Lower leg skin (tissue), 3 donors: ENCODE measurements at regions not wholly inside any gene's neighbourhood (a gene's known extent, or its start where the extent isn't known, plus 50 kb on each side); places are given as distances from the start of the nearest gene placed in this dataset.

Source experiments
- POLR2A ChIP-seq, 2 donors: fragments of 450-650 bp; IDR thresholded peaks; one replicate each; pipeline ENCODE4 v1.6.1; 2016 to 2017; ENCODE audit warnings: antibody characterized with exemption in 2 of 2, mild to moderate bottlenecking in 1 of 2, moderate library complexity in 1 of 2
- TF ChIP-seq, protein P1 (sequence below), 3 donors: fragments of 450-650 bp; IDR thresholded peaks; one replicate each; pipeline ENCODE4 v1.5.1; 2016; ENCODE audit warnings: antibody characterized with exemption in 3 of 3, mild to moderate bottlenecking in 3 of 3, moderate library complexity in 2 of 3

DNA sequence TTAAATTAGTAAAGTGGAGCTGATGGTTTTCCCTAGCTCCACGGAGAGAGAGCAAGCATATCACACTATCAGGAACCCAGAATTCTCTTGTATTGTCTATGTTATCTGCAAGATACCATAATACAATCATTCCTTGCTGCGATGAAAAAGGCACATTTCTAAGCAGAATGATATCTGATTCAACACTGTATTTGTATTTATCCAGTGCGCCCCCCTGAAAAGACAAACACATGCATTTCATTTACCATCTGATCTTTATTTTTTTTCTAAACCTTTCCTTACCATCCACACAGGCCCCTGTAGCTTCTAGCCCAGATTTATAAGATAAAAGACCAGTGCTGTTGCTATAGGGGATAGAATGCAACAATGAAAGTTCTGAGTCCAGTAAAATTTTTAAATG lies 420.6 kb downstream of the TDRD15 start:
- TF ChIP-seq POLR2A (IDR thresholded peaks at IDR 0.05), result no peak
- TF ChIP-seq, protein P1, sequence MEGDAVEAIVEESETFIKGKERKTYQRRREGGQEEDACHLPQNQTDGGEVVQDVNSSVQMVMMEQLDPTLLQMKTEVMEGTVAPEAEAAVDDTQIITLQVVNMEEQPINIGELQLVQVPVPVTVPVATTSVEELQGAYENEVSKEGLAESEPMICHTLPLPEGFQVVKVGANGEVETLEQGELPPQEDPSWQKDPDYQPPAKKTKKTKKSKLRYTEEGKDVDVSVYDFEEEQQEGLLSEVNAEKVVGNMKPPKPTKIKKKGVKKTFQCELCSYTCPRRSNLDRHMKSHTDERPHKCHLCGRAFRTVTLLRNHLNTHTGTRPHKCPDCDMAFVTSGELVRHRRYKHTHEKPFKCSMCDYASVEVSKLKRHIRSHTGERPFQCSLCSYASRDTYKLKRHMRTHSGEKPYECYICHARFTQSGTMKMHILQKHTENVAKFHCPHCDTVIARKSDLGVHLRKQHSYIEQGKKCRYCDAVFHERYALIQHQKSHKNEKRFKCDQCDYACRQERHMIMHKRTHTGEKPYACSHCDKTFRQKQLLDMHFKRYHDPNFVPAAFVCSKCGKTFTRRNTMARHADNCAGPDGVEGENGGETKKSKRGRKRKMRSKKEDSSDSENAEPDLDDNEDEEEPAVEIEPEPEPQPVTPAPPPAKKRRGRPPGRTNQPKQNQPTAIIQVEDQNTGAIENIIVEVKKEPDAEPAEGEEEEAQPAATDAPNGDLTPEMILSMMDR (IDR thresholded peaks at IDR 0.05), result no peak
